Kidney (tissue), 13 donors: ENCODE measurements at regions not wholly inside any gene's neighbourhood (a gene's known extent, or its start where the extent isn't known, plus 50 kb on each side); places are given as distances from the start of the nearest gene placed in this dataset.

Experiments
- DNase-seq, 5 donors: peaks; one replicate each; pipeline ENCODE4 v3.0.0-alpha.2; 2013 to 2020
- FAIRE-seq: peaks from 2 replicates; lab custom pipeline; 2012; peaks lifted over from hg19 to GRCh38; lab: Jason Lieb, UNC
- H3K27ac ChIP-seq, 2 donors: one replicate each; pipeline ENCODE4 v1.7.0; 2013; ENCODE audit warnings: low read depth in 2 of 2, low read length in 2 of 2, inconsistent platforms in 1 of 2
- H3K27me3 ChIP-seq: one replicate; pipeline ENCODE4 v1.7.1; 2013; ENCODE audit warnings: low read length, inconsistent platforms; ENCODE audit not compliant: control insufficient read depth, insufficient read depth
- H3K36me3 ChIP-seq, 3 donors: one replicate each; pipeline versions ENCODE4 v1.7.0 to v1.7.1; 2013; ENCODE audit warnings: low read length in 3 of 3, control low read depth in 1 of 3, inconsistent platforms in 1 of 3; ENCODE audit not compliant: insufficient read depth in 3 of 3, control insufficient read depth in 2 of 3
- H3K4me1 ChIP-seq, 3 donors: one replicate each; pipeline versions ENCODE4 v1.7.0 to v1.7.1; 2013; ENCODE audit warnings: low read length in 3 of 3, inconsistent platforms in 1 of 3, low read depth in 1 of 3; ENCODE audit not compliant: control insufficient read depth in 2 of 3, insufficient read depth in 2 of 3
- H3K4me3 ChIP-seq, 3 donors: one replicate each; pipeline versions ENCODE4 v1.7.0 to v1.8.1; 2013; ENCODE audit warnings: low read length in 3 of 3, control low read depth in 1 of 3, inconsistent platforms in 1 of 3
- H3K9ac ChIP-seq, 3 donors: one replicate each; pipeline versions ENCODE4 v1.7.0 to v1.7.1; 2013; ENCODE audit warnings: low read length in 3 of 3, control low read depth in 1 of 3, inconsistent platforms in 1 of 3
- H3K9me3 ChIP-seq, 3 donors: one replicate each; pipeline versions ENCODE4 v1.7.0 to v1.7.1; 2013; ENCODE audit warnings: low read length in 3 of 3, control low read depth in 1 of 3, inconsistent platforms in 1 of 3; ENCODE audit not compliant: control insufficient read depth in 2 of 3, insufficient read depth in 1 of 3
- CTCF ChIP-seq: IDR thresholded peaks from 3 replicates; pipeline ENCODE4 v1.5.1; 2012; ENCODE audit warnings: mild to moderate bottlenecking, moderate library complexity, borderline replicate concordance; ENCODE audit not compliant: insufficient read depth; ENCODE audit errors: extremely low read depth
- intact Hi-C: fragments of 100-400 bp; cut with DNase I; formaldehyde crosslinking; loops from one replicate; pipeline ENCODE4 v1.11.1; 2022
- donor health status: control.
- donor health status: control.
- donor health status: control.
- donor health status: control.
- donor health status: control.
- donor health status: DM: yes; HTN: yes; CAD: no.
- donor health status: Normal renal cell carcinoma (clear cell type).

GRCh38 chr18:73948084-73948483, 199.6 kb downstream of the FBXO15 start:
- no peaks in the 10 kb centered on the region for H3K9me3 ChIP-seq
- intact Hi-C loops, result no loop called here
- H3K4me1 ChIP-seq, result no peaks in the 10 kb centered on the region
- no peaks in the 10 kb centered on the region for H3K36me3 ChIP-seq
- H3K27ac ChIP-seq, result no peak overlapping the region
- H3K27me3 ChIP-seq, result no peaks in the 10 kb centered on the region
- no peak overlapping the region for H3K4me3 ChIP-seq
- TF ChIP-seq CTCF, result no peak
- no peak for DNase-seq
- no peak for FAIRE-seq
- no peak overlapping the region for H3K9ac ChIP-seq

- Histone ChIP-seq H3K9ac (no peak overlapping the region), H3K36me3 (no peaks in the 10 kb centered on the region), H3K4me1 (no peaks in the 10 kb centered on the region), H3K9me3 (no peaks in the 10 kb centered on the region), H3K4me3 (no peak overlapping the region), H3K27me3 (no peaks in the 10 kb centered on the region), H3K27ac (no peak overlapping the region)
- intact Hi-C loops, result no loop called here
- no peak for DNase-seq
- no peak for FAIRE-seq
- no peak for TF ChIP-seq CTCF
Measured at GRCh38 chr18:73947180-73947921, 200.3 kb downstream of the FBXO15 start.

- TF ChIP-seq CTCF, result no peak
- Histone ChIP-seq H3K36me3 (no peaks in the 10 kb centered on the region), H3K9ac (no peak overlapping the region), H3K27ac (no peak overlapping the region), H3K4me1 (no peaks in the 10 kb centered on the region), H3K4me3 (no peak overlapping the region), H3K9me3 (no peaks in the 10 kb centered on the region), H3K27me3 (no peaks in the 10 kb centered on the region)
- DNase-seq (no peak), FAIRE-seq (no peak)
- intact Hi-C loops, result no loop called here
Measured at GRCh38 chr18:73945130-73945792, 202.4 kb downstream of the FBXO15 start.
